ENCODE measurements at regions not wholly inside any gene's neighbourhood (a gene's known extent, or its start where the extent isn't known, plus 50 kb on each side); places are given as distances from the start of the nearest gene placed in this dataset.

- no peaks in the 10 kb centered on the region; the same call in 1 of the 2 replicates for H4K20me1 ChIP-seq (ENCODE audit: insufficient read depth, low read length)
Measured at GRCh38 chr5:94080390-94080789, 339.0 kb upstream of the POU5F2 start.

GRCh38 chr5:94072116-94072515 is 330.7 kb upstream of the POU5F2 start:
- TF ChIP-seq EZH2 (IDR thresholded peaks at IDR 0.05; ENCODE audit: borderline replicate concordance, low read depth, low read length, severe bottlenecking) (no peak), CTCF (IDR thresholded peaks at IDR 0.05; ENCODE audit: borderline replicate concordance, extremely low read depth, low read length, poor library complexity, severe bottlenecking) (no peak)
- no peak overlapping the region for H3K4me3 ChIP-seq (ENCODE audit: low read depth in 1 of 2, low read length in 2 of 2)
- H3K4me1 ChIP-seq (ENCODE audit: insufficient read depth, low read length), result no peaks in the 10 kb centered on the region
- no peak overlapping the region for H3K4me2 ChIP-seq (ENCODE audit: insufficient read depth, low read length)
- no peaks in the 10 kb centered on the region for H3K27me3 ChIP-seq (ENCODE audit: insufficient read depth, low read length, poor library complexity)
- no peak overlapping the region for H2AFZ ChIP-seq (ENCODE audit: low read depth, low read length)
- peaks cover under 1% of the 10 kb centered on the region for H3K9me3 ChIP-seq (ENCODE audit: insufficient read depth, low read length, severe bottlenecking)
- H3K27ac ChIP-seq (ENCODE audit: low read length), result no peak overlapping the region
- no peak for ATAC-seq (ENCODE audit: insufficient read depth, low read depth)
- peaks cover 42% of the 10 kb centered on the region; the same call in 1 of the 2 replicates for H3K79me2 ChIP-seq (ENCODE audit: insufficient read depth, low read length)
- H3K9ac ChIP-seq (ENCODE audit: low read depth, low read length), result no peak overlapping the region
- H3K36me3 ChIP-seq (ENCODE audit: insufficient read depth, low read length), result no peaks in the 10 kb centered on the region
- peaks cover 3% of the 10 kb centered on the region; the same call in 1 of the 2 replicates for H4K20me1 ChIP-seq (ENCODE audit: insufficient read depth, low read length)
- no peak for DNase-seq

More at GRCh38 chr5:94080390-94080789, 339.0 kb upstream of the POU5F2 start:
- Histone ChIP-seq H3K27me3 (ENCODE audit: insufficient read depth, low read length, poor library complexity) (no peaks in the 10 kb centered on the region), H3K4me2 (ENCODE audit: insufficient read depth, low read length) (no peak overlapping the region), H3K36me3 (ENCODE audit: insufficient read depth, low read length) (no peaks in the 10 kb centered on the region), H2AFZ (ENCODE audit: low read depth, low read length) (no peak overlapping the region), H3K4me3 (ENCODE audit: low read depth in 1 of 2, low read length in 2 of 2) (no peak overlapping the region), H3K9ac (ENCODE audit: low read depth, low read length) (no peak overlapping the region), H3K4me1 (ENCODE audit: insufficient read depth, low read length) (no peaks in the 10 kb centered on the region), H3K27ac (ENCODE audit: low read length) (no peak overlapping the region), H3K79me2 (ENCODE audit: insufficient read depth, low read length) (peaks cover 68% of the 10 kb centered on the region), H3K9me3 (ENCODE audit: insufficient read depth, low read length, severe bottlenecking) (no peaks in the 10 kb centered on the region)
- DNase-seq (no peak), ATAC-seq (ENCODE audit: insufficient read depth, low read depth) (no peak)
- TF ChIP-seq CTCF (IDR thresholded peaks at IDR 0.05; ENCODE audit: borderline replicate concordance, extremely low read depth, low read length, poor library complexity, severe bottlenecking) (no peak), EZH2 (IDR thresholded peaks at IDR 0.05; ENCODE audit: borderline replicate concordance, low read depth, low read length, severe bottlenecking) (no peak)

GRCh38 chr5:94066437-94067207 is 325.2 kb upstream of the POU5F2 start:
- Histone ChIP-seq H3K4me1 (ENCODE audit: insufficient read depth, low read length) (no peaks in the 10 kb centered on the region), H3K79me2 (ENCODE audit: insufficient read depth, low read length) (peaks cover 56% of the 10 kb centered on the region), H3K36me3 (ENCODE audit: insufficient read depth, low read length) (peaks cover 4% of the 10 kb centered on the region; the same call in 1 of the 2 replicates), H2AFZ (ENCODE audit: low read depth, low read length) (no peak overlapping the region), H4K20me1 (ENCODE audit: insufficient read depth, low read length) (peaks cover 8% of the 10 kb centered on the region; the same call in 1 of the 2 replicates), H3K27ac (ENCODE audit: low read length) (no peak overlapping the region), H3K9me3 (ENCODE audit: insufficient read depth, low read length, severe bottlenecking) (peaks cover 20% of the 10 kb centered on the region), H3K4me2 (ENCODE audit: insufficient read depth, low read length) (no peak overlapping the region), H3K4me3 (ENCODE audit: low read depth in 1 of 2, low read length in 2 of 2) (no peak overlapping the region), H3K9ac (ENCODE audit: low read depth, low read length) (no peak overlapping the region), H3K27me3 (ENCODE audit: insufficient read depth, low read length, poor library complexity) (no peaks in the 10 kb centered on the region)
- ATAC-seq (ENCODE audit: insufficient read depth, low read depth) (no peak), DNase-seq (no peak)
- TF ChIP-seq EZH2 (IDR thresholded peaks at IDR 0.05; ENCODE audit: borderline replicate concordance, low read depth, low read length, severe bottlenecking), result no peak
- TF ChIP-seq CTCF (IDR thresholded peaks at IDR 0.05; ENCODE audit: borderline replicate concordance, extremely low read depth, low read length, poor library complexity, severe bottlenecking), result no peak
